Islet precursor cell (in vitro differentiated cells): ENCODE measurements at regions not wholly inside any gene's neighbourhood (a gene's known extent, or its start where the extent isn't known, plus 50 kb on each side); places are given as distances from the start of the nearest gene placed in this dataset.

Experiments
- DNase-seq: peaks from one replicate; pipeline ENCODE4 v3.0.0-alpha.2; 2018

DNA sequence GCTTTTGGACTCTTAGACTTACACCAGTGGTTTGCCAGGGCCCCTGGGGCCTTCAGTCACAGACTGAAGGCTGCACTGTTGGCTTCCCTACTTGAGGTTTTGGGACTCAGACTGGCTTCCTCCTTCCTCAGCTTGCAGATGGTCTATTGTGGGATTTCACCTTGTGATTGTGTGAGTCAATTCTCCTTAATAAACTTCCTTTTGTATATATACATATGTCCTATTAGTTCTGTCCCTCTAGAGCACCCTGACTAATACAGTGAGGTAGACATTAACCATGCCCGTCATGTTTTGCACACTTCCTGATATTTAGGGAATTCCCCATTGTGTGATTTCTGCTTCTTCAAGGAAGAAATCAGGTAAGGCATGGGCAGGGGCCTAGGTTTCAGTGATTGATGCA is 147.8 kb upstream of the CA10 start:
- no peak for DNase-seq

DNA sequence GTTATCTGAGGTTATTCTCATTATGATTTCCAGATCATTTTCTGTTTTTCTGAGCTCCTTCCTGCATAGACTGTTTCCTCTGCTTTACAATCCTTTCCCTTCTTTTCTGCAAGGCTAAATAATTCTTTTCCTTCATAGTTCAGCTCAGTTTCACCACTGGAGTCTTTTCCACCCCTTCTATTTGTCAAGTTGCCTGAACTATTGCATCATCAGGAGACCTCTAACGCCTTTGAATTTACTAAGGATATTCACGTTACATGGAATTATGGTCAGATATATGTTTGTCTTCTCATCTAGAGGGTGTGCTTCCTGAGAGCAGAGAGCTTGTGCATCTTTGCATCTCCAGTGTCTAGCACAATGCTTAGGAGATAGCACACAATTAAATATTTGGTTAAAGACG is 140.4 kb upstream of the CA10 start:
- no peak for DNase-seq

DNA sequence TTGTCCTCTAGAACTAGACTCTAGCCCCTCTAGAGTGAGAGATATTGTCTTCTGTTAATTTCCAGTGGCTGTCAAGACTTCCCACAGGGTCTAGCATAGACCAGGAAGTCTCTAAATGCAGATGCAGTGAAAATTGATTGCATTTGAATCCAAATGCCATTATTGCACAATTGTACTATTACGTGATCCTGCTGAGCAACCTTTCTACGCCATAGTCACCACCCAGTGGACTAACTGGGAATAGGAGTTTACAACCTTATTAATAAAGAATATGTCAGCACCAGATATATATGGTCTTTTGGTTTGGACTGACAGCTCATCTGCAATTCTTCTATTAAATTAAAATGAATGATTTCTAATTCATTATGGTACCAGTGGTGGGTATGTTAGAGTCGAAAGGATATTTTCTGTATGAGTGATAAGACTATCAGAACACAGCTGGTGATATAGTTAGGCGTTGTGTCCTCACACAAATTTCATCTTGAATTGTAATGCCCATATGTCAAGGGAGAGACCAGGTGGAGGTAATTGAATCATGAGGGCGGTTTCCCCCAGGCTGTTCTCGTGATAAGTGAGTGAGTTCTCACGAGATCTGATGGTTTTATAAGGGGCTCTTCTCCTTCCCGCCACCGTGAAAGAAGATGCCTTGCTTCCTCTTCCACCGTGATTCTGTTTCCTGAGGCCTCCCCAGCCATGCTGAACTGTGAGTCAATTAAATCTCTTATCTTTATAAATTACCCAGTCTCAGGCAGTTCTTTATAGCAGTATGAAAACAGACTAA is 138.9 kb upstream of the CA10 start:
- no peak for DNase-seq

DNA sequence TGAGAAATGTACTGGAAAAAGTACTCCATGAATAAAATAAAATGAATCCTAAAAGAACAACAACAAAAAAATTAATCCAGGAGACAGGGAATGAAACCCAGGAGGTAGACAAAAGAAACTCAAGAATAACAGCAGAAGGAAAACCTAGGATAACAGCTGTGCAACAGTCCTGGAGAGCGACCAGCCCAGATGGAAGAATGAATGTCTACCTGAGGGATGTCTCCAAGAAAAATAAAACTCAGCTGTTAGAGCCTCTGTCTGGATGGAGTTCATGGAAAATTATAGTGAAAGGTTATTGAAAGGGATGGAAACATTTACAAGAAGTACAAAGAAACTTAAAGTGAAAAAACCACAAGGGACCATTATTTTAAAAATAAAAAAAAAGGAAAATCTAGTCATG is 135.8 kb upstream of the CA10 start:
- DNase-seq: no peak

DNA sequence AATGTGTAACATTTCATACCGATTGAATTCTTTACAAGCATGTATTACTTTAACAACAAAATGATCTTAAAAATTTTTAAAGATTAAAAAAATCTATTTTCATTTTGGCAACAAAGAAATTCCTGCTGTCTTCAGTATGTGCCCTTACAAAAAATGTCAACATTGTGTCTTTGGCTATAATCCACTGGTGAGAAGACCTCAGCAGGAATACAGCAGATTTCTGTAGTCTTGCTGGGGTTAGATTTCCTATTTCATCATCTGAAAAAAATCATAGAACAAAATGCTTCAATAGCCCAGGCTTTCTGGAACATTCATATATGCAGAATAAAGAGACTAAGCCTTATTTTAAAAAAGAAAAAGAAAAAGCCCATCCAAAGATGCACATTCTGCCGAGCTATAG is 129.1 kb upstream of the CA10 start:
- no peak for DNase-seq

DNA sequence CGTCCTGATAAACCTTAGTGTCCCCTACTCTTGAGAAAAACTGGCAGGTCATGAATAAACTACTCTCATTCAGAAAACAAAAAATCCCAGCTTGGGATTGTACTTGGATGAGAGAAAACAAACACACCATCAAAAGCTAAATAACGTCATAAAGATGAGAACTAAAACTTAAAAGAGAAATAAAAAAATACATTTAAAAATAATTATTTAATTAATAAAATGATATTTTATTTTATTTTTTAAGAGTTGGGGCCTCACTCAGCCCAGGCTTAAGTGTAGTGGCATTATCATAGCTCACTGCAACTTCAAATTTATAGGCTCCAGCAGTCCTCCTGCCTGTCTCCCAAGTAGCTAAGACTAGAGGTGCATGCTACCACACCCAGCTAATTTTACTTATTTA is 125.4 kb upstream of the CA10 start:
- DNase-seq: no peak

DNA sequence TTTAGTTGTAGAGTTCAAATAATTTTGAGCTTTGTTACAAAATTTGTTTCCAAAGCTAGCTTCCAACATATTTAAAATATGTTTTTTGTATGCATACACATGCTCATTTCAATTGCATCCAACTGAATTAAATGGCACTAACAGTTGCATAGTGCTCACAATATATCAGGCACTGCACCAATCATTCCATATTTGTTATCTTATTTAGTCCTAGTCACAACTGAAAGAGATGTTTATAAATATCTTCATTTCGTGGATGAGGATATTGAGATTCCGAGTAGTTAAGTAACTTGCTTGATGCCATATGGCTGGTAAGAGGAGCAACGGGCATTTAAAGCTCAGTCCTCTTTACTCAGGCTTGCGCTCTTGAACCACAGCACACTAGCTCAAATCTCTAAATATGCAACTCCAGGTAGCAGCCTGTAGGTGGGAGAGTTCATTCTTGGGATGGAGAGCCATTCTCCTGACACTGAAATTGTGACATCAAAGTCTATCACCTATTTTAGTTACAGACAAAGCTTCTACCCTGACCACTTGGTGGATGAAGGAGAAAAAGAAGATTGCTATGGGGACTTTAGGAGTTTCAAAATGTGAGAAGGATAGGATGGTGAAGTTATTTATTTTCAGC is 118.0 kb upstream of the CA10 start:
- no peak for DNase-seq

DNA sequence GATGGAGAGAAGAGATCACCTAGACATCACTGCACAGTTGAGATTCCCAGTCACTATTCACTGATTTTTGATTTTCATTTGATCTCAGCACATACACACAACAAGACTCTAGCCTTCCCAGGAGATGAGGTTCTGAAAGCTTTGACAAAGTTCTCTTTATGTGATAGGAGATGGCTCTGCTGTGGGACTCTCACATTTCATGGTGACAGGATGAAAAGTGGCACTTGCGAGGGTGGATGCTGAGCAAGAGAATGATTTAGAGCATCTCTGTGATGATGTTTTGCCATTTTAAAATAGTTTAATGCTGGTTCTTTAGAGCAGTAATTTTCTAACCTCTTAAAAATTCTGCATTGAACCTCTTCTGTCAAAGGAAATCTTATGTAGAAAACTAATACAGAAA is 113.3 kb upstream of the CA10 start:
- no peak for DNase-seq

DNA sequence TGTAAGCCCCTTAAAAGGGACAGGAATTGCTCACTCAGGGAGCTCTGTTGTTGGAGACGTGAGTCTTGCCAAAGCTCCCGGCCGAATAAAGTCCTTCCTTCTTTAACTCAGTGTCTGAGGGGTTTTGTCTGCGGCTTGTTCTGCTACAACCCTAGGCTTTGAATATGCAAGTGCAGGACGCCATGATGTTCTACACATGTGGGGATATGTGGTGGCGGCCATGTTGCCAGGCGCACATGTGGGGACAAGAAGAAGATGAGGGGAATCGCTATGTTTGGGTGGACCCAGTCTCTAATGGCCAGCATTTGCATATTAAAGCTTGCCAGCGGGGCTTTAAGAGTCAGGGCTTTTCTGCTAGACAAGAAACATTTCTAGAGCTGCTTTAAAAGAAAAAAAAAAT is 96.8 kb upstream of the CA10 start:
- DNase-seq: no peak

DNA sequence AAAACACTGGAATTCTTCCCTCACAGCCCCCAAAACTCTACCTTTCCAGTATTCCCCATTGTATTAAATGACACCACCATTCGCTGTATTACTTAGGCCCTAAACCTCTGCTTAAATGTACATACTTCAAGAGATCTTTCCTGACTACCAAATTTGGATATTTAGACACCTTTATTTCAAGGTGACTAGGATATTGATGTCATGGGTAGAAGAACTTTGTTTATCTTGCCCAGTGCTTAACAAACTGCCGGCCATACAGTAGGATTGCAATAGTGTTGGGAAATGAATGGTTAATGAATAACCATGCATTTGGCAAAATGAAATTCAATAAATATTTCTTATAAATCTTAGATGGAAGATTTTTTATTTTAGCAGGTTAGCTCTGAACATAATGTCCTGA is 86.2 kb upstream of the CA10 start:
- no peak for DNase-seq

DNA sequence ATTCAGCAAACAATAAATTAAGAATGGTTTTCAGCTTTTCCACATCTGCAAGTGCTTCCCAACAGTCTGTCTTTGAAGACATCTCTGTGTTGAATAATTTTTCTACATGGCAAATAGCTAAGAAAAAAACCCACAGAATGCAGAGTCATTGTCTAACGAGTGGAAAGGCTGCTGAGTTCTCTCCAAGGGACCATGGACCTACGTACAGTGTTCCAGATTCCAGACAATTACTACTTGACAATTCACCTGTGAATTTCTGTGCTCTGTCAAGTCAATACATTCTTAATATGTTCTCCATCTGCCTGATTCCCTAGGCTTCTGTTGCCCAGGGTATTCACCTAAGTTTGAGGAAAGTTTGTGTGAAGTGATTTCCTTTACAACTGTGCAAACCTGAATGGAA is 83.8 kb upstream of the CA10 start:
- DNase-seq: no peak

DNA sequence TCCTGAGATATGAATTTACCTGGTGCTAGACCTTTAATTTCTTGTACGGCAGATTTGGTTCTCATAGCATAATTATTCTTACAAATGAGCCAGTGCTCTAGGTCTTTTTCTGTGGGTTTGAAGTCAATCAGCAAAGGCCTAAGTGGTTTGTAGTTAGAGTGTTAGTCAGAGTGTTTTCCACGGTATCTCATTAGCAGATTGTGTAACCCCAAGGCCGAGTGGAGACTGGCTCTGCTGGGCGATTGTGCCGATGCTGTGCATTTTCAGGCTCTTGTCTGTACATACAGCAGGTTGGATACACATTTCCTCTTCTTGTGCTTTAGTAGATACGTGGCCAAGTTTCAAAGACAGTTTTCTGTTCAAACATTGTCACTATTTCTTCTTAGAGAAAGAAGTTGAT is 78.6 kb upstream of the CA10 start:
- peak; percentile 59 for DNase-seq

DNA sequence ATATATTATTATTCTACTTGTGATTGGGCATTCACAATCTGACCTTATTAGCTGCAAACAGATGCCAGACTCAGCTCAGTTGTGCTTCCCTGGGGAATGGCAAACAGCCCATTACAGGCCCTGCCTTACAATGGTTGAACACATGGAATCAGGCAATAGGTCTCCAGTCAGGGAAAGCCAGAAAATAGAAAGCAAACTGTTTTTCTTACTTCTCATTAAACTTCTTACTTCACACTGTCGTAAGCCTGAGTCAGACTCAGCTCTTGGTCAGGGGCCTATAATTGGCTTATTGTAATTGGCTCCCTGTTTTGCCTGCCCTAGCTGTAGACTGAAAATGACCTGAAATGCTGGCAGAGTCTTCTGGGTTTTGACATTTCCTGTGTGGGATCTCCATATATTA is 77.0 kb upstream of the CA10 start:
- DNase-seq: no peak

DNA sequence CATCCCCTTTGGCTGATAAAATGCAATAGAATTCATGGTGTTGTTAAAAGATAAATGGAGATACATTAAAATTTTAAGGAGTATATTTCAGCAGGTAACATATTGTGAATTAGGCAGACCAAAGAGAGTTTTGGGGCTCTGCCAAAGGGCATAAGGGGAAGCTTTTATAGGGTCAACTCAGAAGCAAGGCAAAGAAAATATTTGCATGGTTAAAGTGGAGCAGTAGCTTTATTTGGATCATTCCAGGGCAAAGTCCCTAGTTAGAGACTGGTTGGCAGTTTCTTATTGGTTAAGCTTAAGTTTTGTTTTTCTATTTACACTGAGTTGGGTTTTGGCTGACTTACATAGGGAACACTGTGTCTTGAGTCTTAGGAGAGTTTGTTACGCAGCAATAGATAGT is 75.1 kb upstream of the CA10 start:
- no peak for DNase-seq

DNA sequence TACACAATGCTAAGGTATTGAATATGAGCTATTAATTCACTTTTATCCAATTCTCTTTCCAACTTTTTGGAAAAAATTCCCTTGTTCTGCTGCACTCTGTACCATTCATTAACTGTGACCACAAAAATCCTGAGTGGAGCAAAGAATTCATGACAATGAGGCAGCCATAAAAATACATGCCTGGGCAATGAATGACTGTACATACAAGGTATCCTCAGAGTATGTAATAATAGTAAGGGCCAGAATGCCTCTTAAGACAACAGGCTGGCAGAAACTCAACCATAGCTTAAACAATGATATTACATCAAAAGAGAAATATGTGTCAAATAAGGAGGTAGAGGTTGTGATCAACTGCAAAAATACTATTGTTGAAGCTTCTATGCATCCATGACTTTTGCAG is 74.7 kb upstream of the CA10 start:
- no peak for DNase-seq

DNA sequence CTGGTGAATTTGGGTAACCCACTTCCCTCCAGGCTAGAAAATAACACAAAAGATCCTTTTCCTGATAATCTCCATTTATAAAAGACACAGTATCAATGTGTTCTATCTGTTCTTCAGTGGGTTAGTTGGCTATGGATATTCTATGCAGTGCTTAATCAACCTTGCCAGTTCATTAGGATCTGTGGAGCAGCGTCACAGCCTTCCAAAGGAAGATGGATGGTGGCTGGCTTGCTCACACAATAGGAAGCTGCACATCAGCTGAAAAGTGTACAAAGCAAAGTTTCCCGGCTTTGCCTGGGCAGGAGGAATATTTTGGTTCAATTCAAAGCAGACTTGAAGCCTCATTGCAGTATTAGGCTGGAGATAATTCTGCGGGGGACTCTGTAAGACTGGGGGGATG is 70.3 kb upstream of the CA10 start:
- DNase-seq: no peak

DNA sequence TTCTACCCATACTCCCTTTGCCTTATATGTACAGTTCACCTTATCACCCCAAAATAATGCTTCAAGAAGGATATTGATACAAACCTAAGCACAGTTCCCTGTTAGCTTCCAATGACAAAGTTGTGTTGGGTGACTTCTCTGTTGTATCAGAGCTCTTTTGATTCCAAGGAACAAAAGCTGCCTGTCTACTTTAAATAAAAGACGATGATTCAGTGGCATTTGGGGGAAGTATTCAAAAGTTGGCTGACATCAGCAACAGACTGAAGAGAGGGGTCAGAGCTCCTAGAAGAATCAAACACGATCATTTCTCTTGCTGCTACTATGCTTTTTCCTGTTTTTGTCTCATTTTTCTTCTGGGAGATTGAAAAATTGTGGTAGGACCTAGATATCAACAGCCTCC is 69.4 kb upstream of the CA10 start:
- DNase-seq: no peak

DNA sequence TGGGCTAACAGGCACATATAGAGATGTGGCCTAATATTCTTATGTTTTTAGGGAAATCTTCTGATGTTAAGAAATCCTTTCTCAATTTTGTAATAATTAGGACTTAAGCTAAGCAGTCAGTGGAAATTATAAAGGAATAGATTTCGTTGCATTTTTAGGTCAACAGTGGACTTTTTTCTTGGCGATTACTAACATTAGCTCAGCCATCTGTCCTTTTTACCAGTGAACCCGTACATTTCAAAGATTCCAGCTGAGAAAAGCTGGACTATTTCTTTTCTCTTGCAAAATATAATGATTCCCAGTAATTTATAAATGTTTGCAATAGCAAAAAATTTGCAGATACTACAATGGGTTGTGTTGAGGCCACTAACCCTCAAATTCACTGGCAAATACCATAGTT is 54.9 kb upstream of the CA10 start:
- no peak for DNase-seq

DNA sequence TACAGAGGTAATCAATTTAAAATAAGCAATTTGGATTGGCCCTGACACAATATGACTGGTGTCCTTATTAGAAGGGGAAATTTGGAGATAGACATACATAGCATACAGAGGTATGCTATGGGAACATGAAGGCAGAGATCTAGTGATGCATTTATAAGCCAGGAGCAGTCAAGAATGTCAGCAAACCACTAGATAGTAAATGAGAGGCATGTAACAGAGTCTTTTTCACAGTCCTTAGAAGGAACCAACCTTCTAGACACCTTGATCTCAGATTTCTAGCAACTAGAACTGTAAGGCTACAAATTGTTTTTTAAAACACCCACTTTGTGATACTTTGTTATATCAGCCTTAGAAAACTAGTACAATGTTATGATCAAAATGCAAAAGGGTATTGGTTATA is 54.3 kb upstream of the CA10 start:
- no peak for DNase-seq

DNA sequence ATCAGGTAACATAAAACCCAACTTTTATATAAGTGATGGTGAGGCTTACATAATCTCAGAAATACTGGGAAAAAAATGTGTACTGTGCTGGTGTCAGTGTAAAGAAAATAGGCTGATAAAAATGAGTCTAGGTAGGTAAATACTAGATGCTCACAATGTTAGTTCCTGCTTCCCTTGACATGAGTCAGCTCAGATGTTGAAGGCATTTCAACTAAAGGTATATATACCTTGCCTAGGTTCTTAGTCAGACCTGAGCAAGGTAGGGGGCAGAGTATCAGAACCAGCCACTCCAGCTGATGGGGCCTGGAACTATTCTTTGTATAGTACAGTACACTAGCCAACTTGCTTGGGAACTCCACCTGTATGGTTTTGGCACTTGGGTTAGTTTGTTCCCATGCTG is 51.0 kb upstream of the CA10 start:
- no peak for DNase-seq
